Epithelial cell of proximal tubule (primary cell): ENCODE measurements at regions not wholly inside any gene's neighbourhood (a gene's known extent, or its start where the extent isn't known, plus 50 kb on each side); places are given as distances from the start of the nearest gene placed in this dataset.
"Not testable (repeated sequence)": the region's sequence is repeated elsewhere in the genome, so short reads cannot be mapped to it uniquely, and the experiment has no call there.

Experiments used
- DNase-seq: peaks from one replicate; pipeline ENCODE4 v3.0.0-alpha.2; 2011; ENCODE audit warnings: low read depth
- H3K4me3 ChIP-seq: 2 replicates; pipeline ENCODE4 v1.5.1; 2011; ENCODE audit warnings: low read depth, mild to moderate bottlenecking, low read length
- CTCF ChIP-seq: conservative IDR thresholded peaks from 2 replicates; pipeline ENCODE4 v1.5.1; 2012; ENCODE audit warnings: low read depth, mild to moderate bottlenecking, low read length

- no peak for DNase-seq
- H3K4me3 ChIP-seq: no peak overlapping the region
- TF ChIP-seq CTCF: no peak
Observed at GRCh38 chrX:104459796-104460195, 106.2 kb upstream of the IL1RAPL2 start.

- H3K4me3 ChIP-seq, DNase-seq: not testable (repeated sequence)
Observed at GRCh38 chrX:104457130-104457529, 108.9 kb upstream of the IL1RAPL2 start.

GRCh38 chrX:104450316-104450715 is 115.7 kb upstream of the IL1RAPL2 start:
- no peak overlapping the region for H3K4me3 ChIP-seq
- TF ChIP-seq CTCF: no peak
- DNase-seq: no peak

- no peak overlapping the region for H3K4me3 ChIP-seq
- TF ChIP-seq CTCF: no peak
- no peak for DNase-seq
Observed at GRCh38 chrX:104445591-104445990, 120.4 kb upstream of the IL1RAPL2 start.

GRCh38 chrX:104435249-104435648 is 130.8 kb upstream of the IL1RAPL2 start:
- TF ChIP-seq CTCF: no peak
- H3K4me3 ChIP-seq: no peak overlapping the region
- DNase-seq: no peak

GRCh38 chrX:104432321-104432720 is 133.7 kb upstream of the IL1RAPL2 start:
- no peak for DNase-seq
- TF ChIP-seq CTCF: no peak
- no peak overlapping the region for H3K4me3 ChIP-seq

GRCh38 chrX:104430742-104431119 is 135.3 kb upstream of the IL1RAPL2 start:
- TF ChIP-seq CTCF: no peak
- H3K4me3 ChIP-seq: no peak overlapping the region
- DNase-seq: peak; percentile 26
